T-helper 1 cell treated with Interleukin-12 subunit alpha and Interleukin-12 subunit beta and Interleukin-4 antibody, amounts not matched to agents 30 μg/mL and 1 μg/mL, for 36 hours (primary cell): ENCODE measurements at regions not wholly inside any gene's neighbourhood (a gene's known extent, or its start where the extent isn't known, plus 50 kb on each side); places are given as distances from the start of the nearest gene placed in this dataset.

ENCODE experiments used
- H3K27ac Mint-ChIP-seq: one replicate; pipeline ENCODE4 v1.8.0; 2021; ENCODE audit warnings: mild to moderate bottlenecking, mixed read lengths
- H3K27me3 Mint-ChIP-seq: one replicate; pipeline ENCODE4 v1.8.0; 2021; ENCODE audit warnings: low read depth, mixed read lengths
- H3K36me3 Mint-ChIP-seq: one replicate; pipeline ENCODE4 v1.8.0; 2021; ENCODE audit warnings: low read depth, mixed read lengths
- H3K4me1 Mint-ChIP-seq: one replicate; pipeline ENCODE4 v1.8.0; 2021; ENCODE audit warnings: low read depth, mixed read lengths
- H3K4me3 Mint-ChIP-seq: one replicate; pipeline ENCODE4 v1.8.0; 2021; ENCODE audit warnings: mild to moderate bottlenecking, moderate library complexity, mixed read lengths
- H3K9me3 Mint-ChIP-seq: one replicate; pipeline ENCODE4 v1.8.0; 2021; ENCODE audit warnings: mixed read lengths

GRCh38 chr10:4315551-4315950 is 510.5 kb upstream of the AKR1E2 start:
- Mint-ChIP-seq H3K27me3 (peaks cover 15% of the 10 kb centered on the region), H3K4me1 (no peaks in the 10 kb centered on the region), H3K27ac (no peak overlapping the region), H3K36me3 (no peaks in the 10 kb centered on the region), H3K4me3 (no peak overlapping the region), H3K9me3 (no peaks in the 10 kb centered on the region)

GRCh38 chr10:4313051-4313450 is 513.0 kb upstream of the AKR1E2 start:
- H3K27ac Mint-ChIP-seq: no peak overlapping the region
- no peaks in the 10 kb centered on the region for H3K36me3 Mint-ChIP-seq
- peaks cover 12% of the 10 kb centered on the region for H3K27me3 Mint-ChIP-seq
- H3K9me3 Mint-ChIP-seq: no peaks in the 10 kb centered on the region
- no peak overlapping the region for H3K4me3 Mint-ChIP-seq
- H3K4me1 Mint-ChIP-seq: no peaks in the 10 kb centered on the region

- Mint-ChIP-seq H3K27ac (no peak overlapping the region), H3K4me1 (no peaks in the 10 kb centered on the region), H3K4me3 (no peak overlapping the region), H3K27me3 (peaks cover 9% of the 10 kb centered on the region), H3K9me3 (no peaks in the 10 kb centered on the region), H3K36me3 (no peaks in the 10 kb centered on the region)
Measured at GRCh38 chr10:4312051-4312835, 513.8 kb upstream of the AKR1E2 start.

GRCh38 chr10:4310172-4310571 is 515.8 kb upstream of the AKR1E2 start:
- Mint-ChIP-seq H3K27ac (no peak overlapping the region), H3K4me1 (no peaks in the 10 kb centered on the region), H3K9me3 (no peaks in the 10 kb centered on the region), H3K27me3 (peaks cover 15% of the 10 kb centered on the region), H3K36me3 (no peaks in the 10 kb centered on the region), H3K4me3 (no peak overlapping the region)

- Mint-ChIP-seq H3K9me3 (no peaks in the 10 kb centered on the region), H3K36me3 (no peaks in the 10 kb centered on the region), H3K4me3 (no peak overlapping the region), H3K4me1 (no peaks in the 10 kb centered on the region), H3K27ac (no peak overlapping the region), H3K27me3 (peaks cover 24% of the 10 kb centered on the region)
Measured at GRCh38 chr10:4307910-4308309, 518.1 kb upstream of the AKR1E2 start.

GRCh38 chr10:4306871-4307270 is 519.1 kb upstream of the AKR1E2 start:
- H3K4me3 Mint-ChIP-seq: no peak overlapping the region
- no peaks in the 10 kb centered on the region for H3K36me3 Mint-ChIP-seq
- H3K27ac Mint-ChIP-seq: no peak overlapping the region
- peaks cover 27% of the 10 kb centered on the region for H3K27me3 Mint-ChIP-seq
- H3K4me1 Mint-ChIP-seq: no peaks in the 10 kb centered on the region
- H3K9me3 Mint-ChIP-seq: no peaks in the 10 kb centered on the region

- Mint-ChIP-seq H3K27me3 (peaks cover 30% of the 10 kb centered on the region), H3K27ac (no peak overlapping the region), H3K4me1 (no peaks in the 10 kb centered on the region), H3K4me3 (no peak overlapping the region), H3K36me3 (no peaks in the 10 kb centered on the region), H3K9me3 (no peaks in the 10 kb centered on the region)
Measured at GRCh38 chr10:4303045-4303444, 518.0 kb upstream of the KLF6 start.

- Mint-ChIP-seq H3K4me1 (no peaks in the 10 kb centered on the region), H3K9me3 (no peaks in the 10 kb centered on the region), H3K27me3 (peaks cover 25% of the 10 kb centered on the region), H3K4me3 (no peak overlapping the region), H3K27ac (no peak overlapping the region), H3K36me3 (no peaks in the 10 kb centered on the region)
Measured at GRCh38 chr10:4301291-4302045, 516.5 kb upstream of the KLF6 start.

- H3K27me3 Mint-ChIP-seq: peaks cover 3% of the 10 kb centered on the region
- no peaks in the 10 kb centered on the region for H3K4me1 Mint-ChIP-seq
- H3K4me3 Mint-ChIP-seq: no peak overlapping the region
- no peaks in the 10 kb centered on the region for H3K9me3 Mint-ChIP-seq
- H3K27ac Mint-ChIP-seq: no peak overlapping the region
- H3K36me3 Mint-ChIP-seq: no peaks in the 10 kb centered on the region
Measured at GRCh38 chr10:4296161-4296560, 511.2 kb upstream of the KLF6 start.

GRCh38 chr10:4294996-4295792 is 510.2 kb upstream of the KLF6 start:
- Mint-ChIP-seq H3K9me3 (no peaks in the 10 kb centered on the region), H3K36me3 (no peaks in the 10 kb centered on the region), H3K4me3 (no peak overlapping the region), H3K27me3 (peaks cover 1% of the 10 kb centered on the region), H3K4me1 (no peaks in the 10 kb centered on the region), H3K27ac (no peak overlapping the region)

GRCh38 chr10:4294271-4294670 is 509.3 kb upstream of the KLF6 start:
- Mint-ChIP-seq H3K4me3 (no peak overlapping the region), H3K4me1 (no peaks in the 10 kb centered on the region), H3K27me3 (no peaks in the 10 kb centered on the region), H3K27ac (no peak overlapping the region), H3K9me3 (no peaks in the 10 kb centered on the region), H3K36me3 (no peaks in the 10 kb centered on the region)

- no peaks in the 10 kb centered on the region for H3K9me3 Mint-ChIP-seq
- H3K27ac Mint-ChIP-seq: no peak overlapping the region
- no peaks in the 10 kb centered on the region for H3K36me3 Mint-ChIP-seq
- no peak overlapping the region for H3K4me3 Mint-ChIP-seq
- H3K27me3 Mint-ChIP-seq: no peaks in the 10 kb centered on the region
- no peaks in the 10 kb centered on the region for H3K4me1 Mint-ChIP-seq
Measured at GRCh38 chr10:4291990-4292389, 507.0 kb upstream of the KLF6 start.

- Mint-ChIP-seq H3K9me3 (no peaks in the 10 kb centered on the region), H3K27ac (no peak overlapping the region)
Measured at GRCh38 chr10:4285121-4285520, 500.1 kb upstream of the KLF6 start.

GRCh38 chr10:4283846-4284610 is 499.0 kb upstream of the KLF6 start:
- Mint-ChIP-seq H3K36me3 (no peaks in the 10 kb centered on the region), H3K9me3 (no peaks in the 10 kb centered on the region), H3K27ac (no peak overlapping the region), H3K4me3 (no peak overlapping the region), H3K27me3 (peaks cover 5% of the 10 kb centered on the region), H3K4me1 (peaks cover 1% of the 10 kb centered on the region)

More at GRCh38 chr10:4285121-4285520, 500.1 kb upstream of the KLF6 start:
- no peaks in the 10 kb centered on the region for H3K27me3 Mint-ChIP-seq
- H3K36me3 Mint-ChIP-seq: no peaks in the 10 kb centered on the region
- H3K4me1 Mint-ChIP-seq: peaks cover 1% of the 10 kb centered on the region
- H3K4me3 Mint-ChIP-seq: no peak overlapping the region
